ENCODE measurements at regions not wholly inside any gene's neighbourhood (a gene's known extent, or its start where the extent isn't known, plus 50 kb on each side); places are given as distances from the start of the nearest gene placed in this dataset.

- DNase-seq (ENCODE audit: low spot score) (no peak), ATAC-seq (ENCODE audit: low FRiP score) (no peak)
- no peak for TF ChIP-seq CTCF (IDR thresholded peaks at IDR 0.05)
Measured at GRCh38 chr22:48173773-48174160, 1411.3 kb downstream of the TBC1D22A start.

GRCh38 chr22:48173061-48173772 is 1410.8 kb downstream of the TBC1D22A start:
- DNase-seq (ENCODE audit: low spot score) (no peak), ATAC-seq (ENCODE audit: low FRiP score) (no peak)
- TF ChIP-seq CTCF (IDR thresholded peaks at IDR 0.05): no peak

GRCh38 chr22:48171271-48171691 is 1408.8 kb downstream of the TBC1D22A start:
- ATAC-seq (ENCODE audit: low FRiP score) (no peak), DNase-seq (ENCODE audit: low spot score) (no peak)
- no peak for TF ChIP-seq CTCF (IDR thresholded peaks at IDR 0.05)

- ATAC-seq (ENCODE audit: low FRiP score) (no peak), DNase-seq (ENCODE audit: low spot score) (no peak)
- no peak for TF ChIP-seq CTCF (IDR thresholded peaks at IDR 0.05)
Measured at GRCh38 chr22:48169227-48169626, 1406.8 kb downstream of the TBC1D22A start.

- DNase-seq (ENCODE audit: low spot score): no peak
- ATAC-seq (ENCODE audit: low FRiP score): no peak
- TF ChIP-seq CTCF (IDR thresholded peaks at IDR 0.05): no peak
Measured at GRCh38 chr22:48167238-48167637, 1404.8 kb downstream of the TBC1D22A start.

GRCh38 chr22:48161298-48161697 is 1398.8 kb downstream of the TBC1D22A start:
- DNase-seq (ENCODE audit: low spot score): no peak
- TF ChIP-seq CTCF (IDR thresholded peaks at IDR 0.05): no peak
- no peak for ATAC-seq (ENCODE audit: low FRiP score)

GRCh38 chr22:48157676-48158075 is 1395.2 kb downstream of the TBC1D22A start:
- no peak for DNase-seq (ENCODE audit: low spot score)
- TF ChIP-seq CTCF (IDR thresholded peaks at IDR 0.05): no peak
- ATAC-seq (ENCODE audit: low FRiP score): no peak

All from omental fat pad (tissue), 3 donors.